Nucleus accumbens (tissue), 56 donors: ENCODE measurements at regions not wholly inside any gene's neighbourhood (a gene's known extent, or its start where the extent isn't known, plus 50 kb on each side); places are given as distances from the start of the nearest gene placed in this dataset.
"Not testable (repeated sequence)": the region's sequence is repeated elsewhere in the genome, so short reads cannot be mapped to it uniquely, and the experiment has no call there.

Experiments
- DNase-seq, 56 donors: peaks; one replicate each; lab custom pipeline; 2025; lab: John Stamatoyannopoulos, UW

DNA sequence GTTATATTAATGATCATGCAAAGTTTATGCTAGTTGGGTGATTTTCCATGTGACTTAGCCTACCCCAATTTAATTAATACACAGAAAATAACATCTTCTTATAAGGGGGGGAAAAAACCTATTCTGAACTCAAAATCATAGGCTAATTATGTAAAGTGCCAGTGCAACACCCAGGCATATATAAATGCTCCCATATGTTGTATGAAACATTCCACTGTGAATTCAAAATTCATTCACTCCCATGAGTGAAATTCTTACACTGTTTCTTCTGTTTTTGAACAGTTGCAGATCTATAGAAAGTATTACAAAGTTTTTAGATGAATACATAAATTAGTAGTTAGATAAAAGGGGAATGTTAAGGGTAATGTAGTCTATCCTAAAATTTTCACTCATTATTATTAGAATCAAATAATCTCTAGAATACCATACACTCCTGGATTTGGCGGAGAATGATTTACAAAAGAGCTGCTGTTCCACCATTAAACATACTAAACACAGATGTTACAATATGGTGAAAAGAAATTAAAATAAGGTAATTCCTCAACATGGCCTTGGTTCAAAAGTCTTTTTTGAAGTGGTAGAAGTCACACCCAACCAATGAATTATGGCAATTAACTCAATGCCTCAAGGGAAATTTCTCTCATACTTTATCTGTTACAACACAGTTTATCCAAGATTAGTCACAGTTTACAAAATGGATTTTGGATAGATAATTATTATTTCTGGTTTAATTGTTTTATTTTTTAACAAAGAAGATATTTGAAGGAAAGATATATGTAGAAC is 454.1 kb upstream of the FLRT2 start:
- DNase-seq: no peak

DNA sequence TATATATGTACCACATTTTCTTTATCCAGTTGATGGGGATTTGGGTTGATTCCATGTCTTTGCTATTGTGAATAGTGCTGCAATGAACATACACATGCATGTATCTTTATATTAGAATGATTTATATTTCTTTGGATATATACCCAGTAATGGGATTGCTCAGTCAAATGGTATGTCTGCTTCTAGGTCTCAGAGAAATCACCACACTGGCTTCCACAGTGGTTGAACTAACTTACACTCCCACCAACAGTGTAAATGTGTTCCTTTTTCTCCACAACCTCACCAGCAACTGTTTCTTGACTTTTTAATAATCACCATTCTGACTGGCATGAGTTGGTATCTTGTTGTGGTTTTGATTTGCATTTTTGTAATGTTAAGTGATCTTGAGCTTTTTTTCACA is 452.2 kb upstream of the FLRT2 start:
- not testable (repeated sequence) for DNase-seq

DNA sequence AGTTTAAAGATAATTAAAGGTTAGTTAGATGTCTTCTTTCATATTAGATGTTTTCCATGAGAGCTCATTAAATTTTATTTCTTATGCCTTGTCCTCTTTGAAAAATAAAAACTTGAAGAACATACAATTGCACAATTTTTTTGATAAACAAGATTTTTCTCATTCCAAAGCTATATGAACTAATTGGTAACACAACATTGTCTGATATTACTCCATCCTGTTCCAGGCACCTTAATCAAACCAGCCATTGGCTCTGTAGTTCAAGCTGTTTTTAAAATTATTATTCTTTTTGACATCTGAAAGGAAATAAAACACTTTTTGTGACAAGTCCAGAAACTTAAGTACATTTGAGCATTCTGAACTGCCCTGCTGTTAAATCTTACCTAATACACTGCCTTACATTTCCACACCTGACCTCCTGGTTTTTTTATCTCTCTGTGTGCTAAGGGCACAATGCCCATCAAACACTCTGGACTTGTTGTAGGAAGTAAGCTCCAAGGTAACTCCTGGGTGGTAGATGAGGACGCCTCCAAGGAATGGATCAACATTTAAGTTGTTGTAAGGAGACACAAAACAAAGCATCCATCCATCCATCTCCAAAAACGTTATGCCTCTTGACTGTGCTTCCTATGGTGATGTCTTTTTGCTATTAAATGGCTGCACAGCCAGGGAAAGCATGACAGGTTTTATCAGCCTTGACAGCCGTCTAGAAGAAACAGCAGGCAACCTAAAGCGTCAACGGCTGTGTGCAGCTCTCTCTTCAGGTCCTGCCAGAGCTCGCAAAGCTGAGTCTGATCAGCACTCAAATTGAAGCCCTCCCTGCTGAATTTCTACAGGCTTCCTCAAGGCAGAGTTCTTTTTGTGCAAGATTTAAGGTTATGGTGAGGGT is 449.9 kb upstream of the FLRT2 start:
- no peak for DNase-seq

DNA sequence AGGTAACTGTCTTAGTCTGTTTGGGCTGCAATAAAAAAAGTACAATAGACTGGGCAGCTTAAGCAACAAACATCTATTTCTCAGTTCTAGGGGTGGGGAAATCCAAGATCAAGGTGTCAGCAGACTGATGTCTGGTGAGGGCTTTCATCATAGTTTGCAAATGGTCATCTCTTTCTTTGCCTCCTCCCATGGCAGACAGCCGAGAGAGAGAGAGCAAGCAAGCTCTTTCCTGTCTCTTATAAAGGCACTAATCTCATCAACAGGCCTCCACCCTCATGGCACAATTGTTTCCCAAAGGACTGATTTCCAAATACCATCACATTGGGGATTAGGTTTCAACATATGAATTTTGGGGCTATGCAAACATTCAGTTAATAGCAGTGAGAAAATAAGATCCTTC is 445.6 kb upstream of the FLRT2 start:
- DNase-seq: no peak

DNA sequence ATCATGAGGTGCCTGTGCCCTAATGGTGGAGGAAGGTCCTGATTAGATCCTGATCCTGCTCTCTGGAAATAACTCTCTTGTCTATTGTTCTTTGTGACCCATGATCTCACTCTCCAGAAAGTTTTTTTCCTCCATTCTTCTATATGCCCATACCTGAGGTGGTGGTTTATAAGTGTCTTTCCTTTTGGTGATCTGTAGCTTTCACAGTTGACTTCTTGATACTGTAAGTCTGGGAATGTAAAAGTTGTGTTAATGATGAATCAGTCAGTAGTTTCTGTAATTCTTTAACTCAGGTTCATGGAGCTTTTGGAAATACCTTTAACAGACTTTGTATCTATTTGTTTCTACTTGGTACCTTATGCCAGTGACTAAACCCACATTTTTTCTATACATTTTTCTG is 444.0 kb upstream of the FLRT2 start:
- DNase-seq: no peak

DNA sequence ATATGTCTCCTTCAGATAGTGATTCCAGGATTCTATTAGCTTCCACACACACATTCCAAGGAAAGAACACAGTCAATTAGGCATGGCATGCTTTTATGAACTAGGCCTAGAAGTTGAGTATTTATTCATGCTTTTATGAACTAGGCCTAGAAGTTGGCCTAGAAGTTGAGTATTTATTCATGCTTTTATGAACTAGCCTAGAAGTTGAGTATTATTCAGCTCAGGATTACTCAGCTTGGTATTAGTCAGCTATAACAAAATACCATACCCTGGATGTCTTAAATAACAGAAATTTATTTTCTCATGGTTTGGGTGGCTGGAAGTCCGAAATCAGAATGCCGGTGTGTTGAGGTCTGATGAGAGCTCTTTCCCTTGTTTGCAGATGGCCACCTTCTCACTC is 442.7 kb upstream of the FLRT2 start:
- no peak for DNase-seq

DNA sequence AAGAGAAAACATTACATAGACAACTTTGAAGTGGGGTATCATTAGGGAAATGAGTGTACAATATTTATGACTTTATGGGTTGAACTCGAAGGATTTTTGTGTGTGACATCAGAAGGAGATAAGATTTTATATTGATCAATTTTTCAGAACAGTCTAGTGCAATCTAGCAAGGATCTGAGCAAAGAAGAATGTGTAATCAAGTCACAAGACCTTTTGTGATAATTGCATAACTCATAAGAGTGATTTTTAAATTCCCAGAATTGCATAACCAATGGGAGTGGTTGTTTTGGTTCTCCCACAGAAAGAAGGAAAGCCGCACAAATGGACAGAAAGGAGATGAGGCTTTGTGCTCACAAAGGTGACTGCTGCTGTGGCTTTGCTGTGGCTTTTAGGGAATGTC is 441.8 kb upstream of the FLRT2 start:
- DNase-seq: no peak

DNA sequence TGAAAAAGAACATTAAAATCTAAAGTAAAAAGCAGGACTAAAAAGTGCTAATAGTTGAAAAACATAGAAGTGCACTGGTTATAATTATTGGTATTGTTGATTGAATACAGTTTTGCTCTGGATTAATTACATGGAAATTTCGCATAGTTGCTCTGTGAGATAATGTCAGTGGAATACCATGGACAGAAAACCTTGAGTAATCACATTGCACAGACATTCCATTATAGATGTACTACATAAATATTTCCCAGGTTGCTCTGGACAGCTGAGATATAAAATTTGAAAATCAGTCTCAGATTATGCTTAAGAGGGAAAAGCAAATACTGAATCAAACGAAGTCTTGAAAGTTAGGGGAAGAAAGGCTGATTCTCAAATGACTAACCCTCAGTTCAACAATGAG is 439.3 kb upstream of the FLRT2 start:
- DNase-seq: no peak

DNA sequence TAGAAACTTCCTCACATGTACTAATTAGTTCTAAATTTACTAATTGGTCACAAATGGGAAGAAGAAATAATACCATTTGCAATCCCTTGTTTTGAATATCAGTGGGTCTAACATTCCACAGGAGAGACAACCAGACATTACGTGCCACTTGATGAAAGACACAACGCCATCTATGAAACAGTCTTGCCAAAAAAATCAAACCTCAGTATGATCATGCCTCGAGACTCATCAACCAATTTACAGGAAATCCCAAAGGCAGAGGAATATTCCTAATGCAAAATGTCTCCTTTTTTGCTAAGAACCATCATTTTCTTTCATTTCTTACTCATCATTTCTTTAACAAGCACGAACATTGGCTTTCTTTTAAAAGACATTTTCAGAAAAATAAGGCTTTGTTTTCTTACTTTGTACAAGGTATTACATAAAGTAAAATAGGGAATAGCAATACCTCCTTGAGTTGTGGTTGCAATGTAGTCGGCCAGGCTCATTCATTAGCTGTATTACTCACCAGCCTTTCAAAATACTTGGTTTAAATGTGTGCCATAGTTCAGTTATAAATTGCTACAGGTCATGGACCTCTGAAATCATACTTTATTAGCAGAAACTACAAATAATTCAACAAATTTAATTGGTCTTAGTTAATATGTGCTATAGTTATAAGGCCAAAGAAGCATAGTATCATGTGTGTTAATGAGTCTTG is 436.2 kb upstream of the FLRT2 start:
- no peak for DNase-seq

DNA sequence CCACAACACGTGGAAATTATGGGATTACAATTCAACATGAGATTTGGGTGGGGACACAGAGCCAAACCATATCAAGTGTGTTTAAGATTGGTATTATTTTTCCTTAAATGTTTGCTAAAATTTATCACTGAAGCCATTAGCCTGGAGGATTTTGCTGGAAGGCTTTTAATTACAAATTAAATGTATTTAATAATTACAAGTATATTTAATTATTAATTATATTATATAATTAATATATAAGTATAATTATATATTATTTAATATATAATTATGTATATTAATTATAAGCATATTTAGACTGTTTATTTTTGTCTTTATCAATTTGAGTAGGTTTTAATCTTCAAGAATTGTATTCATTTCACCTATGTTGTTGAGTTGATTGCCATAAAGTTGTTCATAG is 427.4 kb upstream of the FLRT2 start:
- no peak for DNase-seq

DNA sequence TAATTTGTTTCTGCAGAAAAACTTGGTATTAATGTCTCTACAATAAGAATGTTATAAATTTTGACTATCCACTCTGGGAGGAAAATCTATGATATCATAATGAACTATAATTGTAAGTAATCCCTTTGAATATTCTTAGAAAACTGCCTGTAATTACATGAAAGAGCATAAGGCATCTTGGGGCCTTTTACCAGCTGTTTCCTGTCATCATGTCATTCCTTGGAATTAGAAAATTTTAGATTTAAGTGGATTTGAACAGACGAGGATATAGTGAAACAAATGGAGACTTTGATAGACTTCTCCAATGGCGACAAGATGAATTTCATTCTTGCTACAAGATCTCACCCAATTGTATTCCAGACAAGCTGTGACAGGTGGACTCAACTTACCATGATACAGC is 423.4 kb upstream of the FLRT2 start:
- no peak for DNase-seq

DNA sequence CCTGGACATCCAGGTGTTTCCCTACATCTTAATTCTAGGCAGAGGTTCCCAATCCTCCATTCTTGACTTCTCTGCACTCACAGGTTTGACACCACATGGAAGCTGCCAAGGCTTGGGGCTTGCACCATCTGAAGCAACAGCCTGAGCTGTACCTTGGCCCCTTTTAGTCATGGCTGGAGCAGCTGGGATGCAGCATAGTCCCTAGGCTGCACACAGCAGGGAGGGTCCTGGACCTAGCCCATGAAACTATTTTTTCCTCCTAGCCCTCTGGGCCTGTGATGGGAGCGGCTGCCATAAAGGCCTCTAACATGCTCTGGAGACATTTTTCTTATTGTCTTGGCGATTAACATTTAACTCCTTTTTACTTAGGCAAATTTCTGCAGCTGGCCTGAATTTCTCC is 417.2 kb upstream of the FLRT2 start:
- no peak for DNase-seq

DNA sequence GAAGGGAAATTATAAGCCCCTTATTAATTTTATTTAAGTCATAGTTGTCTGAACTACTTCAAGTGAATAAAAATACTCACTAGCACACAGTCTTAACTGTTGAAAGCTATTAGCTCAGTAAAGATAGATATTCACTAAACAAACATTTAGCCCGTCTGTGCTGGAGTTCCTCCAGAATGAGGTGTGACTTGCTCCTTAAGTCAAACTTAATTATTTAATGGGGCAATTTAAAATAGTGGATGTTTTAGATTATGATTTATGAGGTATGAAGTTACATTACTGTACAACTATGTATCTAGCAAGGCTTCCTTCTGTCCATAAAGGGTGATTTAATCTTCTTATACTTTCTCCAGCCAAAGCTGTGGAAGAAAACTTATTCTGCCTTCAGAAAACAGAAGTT is 414.0 kb upstream of the FLRT2 start:
- DNase-seq: no peak

DNA sequence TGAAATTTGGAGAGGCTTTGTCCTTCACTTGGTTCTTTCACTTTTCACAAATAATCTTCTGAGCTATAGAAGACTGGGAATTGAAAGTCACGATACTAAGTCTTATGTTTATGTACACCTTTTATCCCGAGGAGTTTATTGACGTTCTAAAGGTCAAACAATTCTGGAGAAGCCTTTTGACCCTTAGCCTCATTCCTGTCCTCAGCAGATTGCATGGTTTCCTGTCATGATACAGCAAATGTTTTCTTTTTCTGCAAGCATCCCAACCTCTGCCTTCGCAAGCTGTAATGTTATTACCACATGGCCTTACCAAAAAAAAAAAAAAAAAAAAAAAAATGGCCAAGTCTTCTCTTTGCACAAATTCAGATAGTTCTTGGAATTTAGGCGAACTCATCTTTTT is 411.7 kb upstream of the FLRT2 start:
- DNase-seq: no peak

DNA sequence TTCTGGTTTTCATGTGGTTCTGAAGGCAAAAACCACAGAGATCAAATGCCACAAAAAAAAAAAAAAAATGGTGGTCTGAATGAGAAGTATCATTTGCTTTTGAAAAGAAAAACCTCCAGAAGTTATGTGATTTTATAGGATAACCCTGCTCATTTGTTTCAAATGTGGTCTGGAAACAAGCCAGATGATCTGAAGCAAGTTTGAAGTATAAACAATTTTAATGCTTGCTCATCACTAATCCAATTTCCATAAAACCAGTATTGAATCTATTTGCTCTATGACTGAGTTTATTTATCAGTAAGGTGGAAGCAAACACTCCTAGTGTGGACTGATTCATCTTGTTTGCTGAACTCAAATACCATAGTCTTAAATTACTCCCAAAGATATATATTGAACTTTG is 407.3 kb upstream of the FLRT2 start:
- no peak for DNase-seq

DNA sequence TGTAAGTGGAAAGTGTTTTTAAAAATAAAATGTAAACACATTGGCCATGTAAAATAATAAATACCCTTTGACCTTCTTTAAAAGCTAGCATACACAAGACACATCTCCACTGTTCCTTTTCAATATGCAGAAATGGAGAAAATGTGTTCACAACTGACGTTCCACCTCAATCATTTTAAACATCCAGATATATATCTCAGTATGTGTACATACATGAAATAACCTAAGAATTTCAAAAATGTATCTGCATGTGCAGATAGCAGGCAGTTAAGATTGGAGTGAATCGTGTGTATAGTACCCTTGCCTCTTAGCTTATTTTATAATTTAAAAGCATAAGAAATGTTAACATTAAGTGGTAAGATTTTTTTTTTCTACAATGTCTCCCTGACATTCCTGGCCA is 406.2 kb upstream of the FLRT2 start:
- DNase-seq: no peak

DNA sequence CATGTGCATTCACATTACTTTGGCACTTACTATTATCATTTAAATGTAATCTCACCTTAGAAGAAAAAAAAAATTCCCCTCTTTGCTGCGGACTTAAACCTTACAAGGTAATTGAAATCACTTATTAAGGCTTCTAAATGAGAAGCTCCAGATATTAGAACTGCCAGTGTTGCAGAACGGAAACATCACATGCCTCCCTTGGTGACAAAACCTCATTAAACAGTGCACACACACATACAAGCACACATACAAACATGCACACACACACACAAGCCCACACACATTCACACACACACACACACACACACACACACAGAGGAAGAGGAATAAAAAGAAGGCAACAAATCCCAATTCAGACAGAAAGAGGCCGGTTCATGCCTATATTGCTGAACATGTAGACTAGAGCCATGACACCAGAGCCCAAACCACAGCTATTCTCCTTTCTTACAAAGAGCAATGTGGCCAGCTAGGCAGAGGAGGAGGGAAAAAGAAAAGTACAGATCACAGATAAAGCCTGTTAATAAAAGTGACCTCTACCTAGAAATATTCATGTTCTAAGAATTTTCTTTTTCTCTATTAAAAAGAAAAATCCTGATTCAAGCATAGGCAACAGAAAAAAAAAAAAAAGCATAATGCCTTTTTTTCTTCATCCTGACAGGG is 405.2 kb upstream of the FLRT2 start:
- no peak for DNase-seq

DNA sequence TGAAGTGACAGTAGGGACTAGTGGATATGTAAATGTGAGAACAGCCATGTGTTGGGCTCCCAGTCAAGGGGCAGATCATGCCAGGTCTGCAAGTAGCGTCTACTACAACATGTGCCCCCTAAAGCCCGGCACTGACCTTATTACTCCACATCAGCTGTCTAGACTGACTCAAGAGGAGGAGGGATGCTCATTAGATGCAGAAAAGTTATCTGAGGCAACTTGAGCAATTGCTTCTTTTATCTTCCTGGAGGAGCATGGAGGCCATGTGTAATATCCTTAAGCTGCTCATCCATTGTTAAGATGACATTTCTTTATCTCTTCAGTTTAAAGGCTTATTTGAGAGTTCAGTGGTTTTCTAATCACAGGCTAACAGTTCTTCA is 404.7 kb upstream of the FLRT2 start:
- DNase-seq: no peak

DNA sequence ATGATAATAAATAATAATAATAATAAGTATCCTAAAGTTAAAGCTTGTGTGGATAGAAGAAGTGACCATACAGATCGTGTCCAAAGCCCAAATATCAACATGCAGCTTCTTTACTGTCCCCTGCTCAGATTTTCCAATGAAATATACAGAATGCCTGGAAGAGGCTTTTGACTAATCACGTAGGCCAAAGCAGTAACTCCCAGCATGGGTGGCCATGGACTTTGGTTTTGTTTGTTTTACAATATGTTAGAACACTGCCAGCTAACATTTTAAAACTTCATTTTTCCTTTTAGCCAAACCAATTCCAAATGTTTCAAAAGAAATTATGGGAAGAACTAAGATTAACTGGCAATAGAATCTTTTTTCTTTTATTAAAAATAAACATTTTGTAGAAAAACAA is 400.0 kb upstream of the FLRT2 start:
- no peak for DNase-seq

DNA sequence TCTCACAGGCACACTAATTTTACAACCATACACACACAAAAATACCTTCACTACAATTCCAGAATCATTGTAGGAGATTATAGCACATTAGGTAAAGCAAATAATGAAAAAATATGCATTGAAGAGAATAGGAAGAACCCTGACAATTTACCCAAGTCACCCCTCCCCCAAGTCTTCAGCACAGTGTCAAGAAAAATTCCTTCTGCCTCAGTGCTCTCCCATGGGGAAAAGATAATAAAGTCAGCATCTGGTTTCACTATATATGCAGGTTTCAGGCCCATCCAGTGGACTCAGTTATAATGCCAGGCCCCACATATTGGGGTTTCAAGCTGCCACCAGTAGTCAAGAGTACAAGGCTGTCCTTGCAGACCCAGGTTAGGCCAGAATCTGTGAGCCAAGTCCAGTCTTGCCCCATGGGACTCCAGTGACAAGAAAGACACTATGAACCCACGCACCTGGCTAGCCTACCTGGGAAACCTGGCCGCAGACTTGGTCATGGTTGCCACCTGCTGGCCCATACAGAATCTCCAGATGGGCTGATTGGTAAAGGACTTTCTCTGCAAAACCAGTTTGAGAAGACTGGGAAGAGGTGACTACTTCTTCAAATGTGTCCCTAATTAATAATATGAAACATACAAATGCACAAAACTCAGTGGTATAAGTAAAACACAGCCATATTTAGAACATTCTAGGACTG is 398.6 kb upstream of the FLRT2 start:
- DNase-seq: no peak
